ENCODE measurements at regions not wholly inside any gene's neighbourhood (a gene's known extent, or its start where the extent isn't known, plus 50 kb on each side); places are given as distances from the start of the nearest gene placed in this dataset.
A peak's percentile ranks its signal among the peaks of the same experiment; 100 is the strongest.

DNA sequence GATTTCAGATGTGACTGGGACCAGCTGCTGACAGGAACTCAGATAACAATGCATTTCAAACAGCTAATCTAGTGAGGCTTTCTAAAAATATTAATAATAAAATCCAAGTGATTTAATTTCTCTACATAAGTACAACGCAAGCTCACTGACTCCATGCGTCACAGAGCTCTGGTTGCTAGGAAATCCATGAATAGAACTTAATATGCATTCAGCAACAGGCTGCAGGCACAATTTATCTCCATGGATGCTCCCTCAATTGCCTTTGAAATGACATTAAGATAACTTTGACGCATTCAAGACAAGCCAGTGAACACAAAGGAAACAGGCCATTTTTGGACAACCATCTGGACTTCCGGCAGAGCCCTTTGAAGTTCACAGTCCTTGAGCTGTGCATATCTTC, 118.7 kb upstream of the COL1A2 start (continued):
- peak; percentile 88 for TF ChIP-seq RFX5 (IDR thresholded peaks at IDR 0.05; ENCODE audit: low read length)
- no peak for TF ChIP-seq FOXM1 (IDR thresholded peaks at IDR 0.05; ENCODE audit: low read depth)
- TF ChIP-seq, protein P1, sequence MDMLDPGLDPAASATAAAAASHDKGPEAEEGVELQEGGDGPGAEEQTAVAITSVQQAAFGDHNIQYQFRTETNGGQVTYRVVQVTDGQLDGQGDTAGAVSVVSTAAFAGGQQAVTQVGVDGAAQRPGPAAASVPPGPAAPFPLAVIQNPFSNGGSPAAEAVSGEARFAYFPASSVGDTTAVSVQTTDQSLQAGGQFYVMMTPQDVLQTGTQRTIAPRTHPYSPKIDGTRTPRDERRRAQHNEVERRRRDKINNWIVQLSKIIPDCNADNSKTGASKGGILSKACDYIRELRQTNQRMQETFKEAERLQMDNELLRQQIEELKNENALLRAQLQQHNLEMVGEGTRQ (IDR thresholded peaks at IDR 0.05; ENCODE audit: borderline replicate concordance, low read depth, low read length) = no peak
- TF ChIP-seq CHD2 (IDR thresholded peaks at IDR 0.05; ENCODE audit: low read length, partially characterized antibody) = peak; percentile 86
- no peak for TF ChIP-seq JUND (IDR thresholded peaks at IDR 0.05)
- TF ChIP-seq RAD21 (IDR thresholded peaks at IDR 0.05; ENCODE audit: low read length) = 0 out of 2 replicates have a peak, but pooled peaks have one; percentile 15
- TF ChIP-seq, protein P2, sequence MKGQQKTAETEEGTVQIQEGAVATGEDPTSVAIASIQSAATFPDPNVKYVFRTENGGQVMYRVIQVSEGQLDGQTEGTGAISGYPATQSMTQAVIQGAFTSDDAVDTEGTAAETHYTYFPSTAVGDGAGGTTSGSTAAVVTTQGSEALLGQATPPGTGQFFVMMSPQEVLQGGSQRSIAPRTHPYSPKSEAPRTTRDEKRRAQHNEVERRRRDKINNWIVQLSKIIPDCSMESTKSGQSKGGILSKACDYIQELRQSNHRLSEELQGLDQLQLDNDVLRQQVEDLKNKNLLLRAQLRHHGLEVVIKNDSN (IDR thresholded peaks at IDR 0.05; ENCODE audit: borderline replicate concordance, low read depth) = no peak
- TF ChIP-seq TEAD4 (IDR thresholded peaks at IDR 0.05; ENCODE audit: borderline replicate concordance, insufficient read depth) = no peak
- no peak for TF ChIP-seq SIN3A (IDR thresholded peaks at IDR 0.05; ENCODE audit: borderline replicate concordance, low read depth, low read length)
- peak; percentile 48; the same call in 1 of the 2 replicates for TF ChIP-seq POLR2AphosphoS5 (IDR thresholded peaks at IDR 0.05; ENCODE audit: low read depth, low read length)
- TF ChIP-seq SMC3 (IDR thresholded peaks at IDR 0.05; ENCODE audit: low read depth, low read length) = no peak
- peak; percentile 97 for TF ChIP-seq GATA2 (CRISPR knock-in tag; IDR thresholded peaks at IDR 0.05)
- no peak for TF ChIP-seq FOSL2 (IDR thresholded peaks at IDR 0.05; ENCODE audit: borderline replicate concordance, low read depth)
- no peak for TF ChIP-seq NFIC (IDR thresholded peaks at IDR 0.05; ENCODE audit: borderline replicate concordance)
- no peak for TF ChIP-seq TAF1 (IDR thresholded peaks at IDR 0.05; ENCODE audit: borderline replicate concordance, low read depth, low read length)
- TF ChIP-seq, protein P3, sequence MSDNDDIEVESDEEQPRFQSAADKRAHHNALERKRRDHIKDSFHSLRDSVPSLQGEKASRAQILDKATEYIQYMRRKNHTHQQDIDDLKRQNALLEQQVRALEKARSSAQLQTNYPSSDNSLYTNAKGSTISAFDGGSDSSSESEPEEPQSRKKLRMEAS (IDR thresholded peaks at IDR 0.05; ENCODE audit: low read depth) = no peak
- TF ChIP-seq, protein P4, sequence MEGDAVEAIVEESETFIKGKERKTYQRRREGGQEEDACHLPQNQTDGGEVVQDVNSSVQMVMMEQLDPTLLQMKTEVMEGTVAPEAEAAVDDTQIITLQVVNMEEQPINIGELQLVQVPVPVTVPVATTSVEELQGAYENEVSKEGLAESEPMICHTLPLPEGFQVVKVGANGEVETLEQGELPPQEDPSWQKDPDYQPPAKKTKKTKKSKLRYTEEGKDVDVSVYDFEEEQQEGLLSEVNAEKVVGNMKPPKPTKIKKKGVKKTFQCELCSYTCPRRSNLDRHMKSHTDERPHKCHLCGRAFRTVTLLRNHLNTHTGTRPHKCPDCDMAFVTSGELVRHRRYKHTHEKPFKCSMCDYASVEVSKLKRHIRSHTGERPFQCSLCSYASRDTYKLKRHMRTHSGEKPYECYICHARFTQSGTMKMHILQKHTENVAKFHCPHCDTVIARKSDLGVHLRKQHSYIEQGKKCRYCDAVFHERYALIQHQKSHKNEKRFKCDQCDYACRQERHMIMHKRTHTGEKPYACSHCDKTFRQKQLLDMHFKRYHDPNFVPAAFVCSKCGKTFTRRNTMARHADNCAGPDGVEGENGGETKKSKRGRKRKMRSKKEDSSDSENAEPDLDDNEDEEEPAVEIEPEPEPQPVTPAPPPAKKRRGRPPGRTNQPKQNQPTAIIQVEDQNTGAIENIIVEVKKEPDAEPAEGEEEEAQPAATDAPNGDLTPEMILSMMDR (IDR thresholded peaks at IDR 0.05) = no peak

DNA sequence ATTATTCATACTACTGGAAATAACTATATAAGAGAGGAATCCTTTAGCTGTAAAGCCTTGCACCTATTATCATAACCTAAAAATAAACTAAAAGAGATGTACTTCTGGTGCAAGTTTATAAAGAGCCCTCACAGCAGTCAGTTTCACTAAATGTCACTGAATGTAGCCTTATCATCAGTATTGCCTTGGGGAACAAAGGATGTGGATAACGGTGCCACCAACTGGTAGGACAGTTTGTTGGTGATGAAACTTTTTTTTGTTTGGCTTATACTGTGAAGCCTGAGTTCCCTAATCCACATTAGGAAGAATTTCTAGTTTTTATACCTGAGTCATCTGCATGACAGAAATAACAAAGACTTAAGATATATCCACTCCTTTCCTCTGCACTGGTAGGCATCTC, 117.9 kb upstream of the COL1A2 start:
- Histone ChIP-seq H2AFZ (ENCODE audit: low read depth) (no peak overlapping the region), H3K27me3 (ENCODE audit: insufficient read depth) (no peaks in the 10 kb centered on the region), H3K9me2 (no peaks in the 10 kb centered on the region), H3K36me3 (replicated peaks in 1 of 2; ENCODE audit: control insufficient read depth in 1 of 2, insufficient read depth in 2 of 2, low read length in 1 of 2) (peaks cover 0 to 4% of the 10 kb centered on the region in 2 experiments), H3K27ac (ENCODE audit: low read depth in 2 of 2, low read length in 1 of 2) (peak overlapping the region in 1 of 2 experiments; percentile 94; a peak in 3 of 4 replicates), H3K79me2 (ENCODE audit: insufficient read depth) (no peaks in the 10 kb centered on the region), H3K4me3 (ENCODE audit: low read depth in 2 of 2, low read length in 1 of 2) (no peak overlapping the region), H3K4me1 (ENCODE audit: control insufficient read depth in 1 of 2, insufficient read depth in 2 of 2, low read depth in 1 of 2, low read length in 1 of 2) (peaks cover 0 to 16% of the 10 kb centered on the region in 2 experiments; a peak in 2 of 4 replicates), H3K9me3 (no peaks in the 10 kb centered on the region), H3K9ac (no peak overlapping the region), H4K20me1 (ENCODE audit: insufficient read depth) (no peaks in the 10 kb centered on the region), H3F3A (replicated peaks; ENCODE audit: insufficient read depth) (no peaks in the 10 kb centered on the region), H3K4me2 (no peak overlapping the region)
- ChIA-PET POLR2A (no interaction called here), CTCF (interaction anchor here (0.7 to 5.9 kb wide), 19 partner anchors 8 to 970 kb away, joined by 3 to 53 read pairs (median 5); partner anchors contain the start of genes GNG11 and SGCE)
- WGBS (ENCODE audit: low lambda C conversion rate) = 23% methylated on average over 1 of the region's 1 CpG
- DNase-seq = peak; percentile 37
- TF ChIP-seq EZH2phosphoT487 (IDR thresholded peaks at IDR 0.05; ENCODE audit: borderline replicate concordance, low read depth) (no peak), JUND (IDR thresholded peaks at IDR 0.05) (no peak), NRF1 (IDR thresholded peaks at IDR 0.05; ENCODE audit: low read depth, low read length) (no peak), EP300 (IDR thresholded peaks at IDR 0.05; ENCODE audit: borderline replicate concordance in 1 of 2, low read depth in 1 of 2, low read length in 1 of 2) (peak in 1 of 2 experiments; percentile 54; a peak in 2 of 4 replicates), SMC3 (IDR thresholded peaks at IDR 0.05; ENCODE audit: low read depth, low read length) (peak; percentile 77), MEF2A (IDR thresholded peaks at IDR 0.05; ENCODE audit: borderline replicate concordance, low read depth) (no peak), GATA2 (CRISPR knock-in tag; IDR thresholded peaks at IDR 0.05) (0 out of 2 replicates have a peak, but pooled peaks have one; percentile 28), TCF12 (IDR thresholded peaks at IDR 0.05) (no peak), YY1 (IDR thresholded peaks at IDR 0.05; ENCODE audit: low read depth) (no peak), POLR2AphosphoS5 (IDR thresholded peaks at IDR 0.05; ENCODE audit: low read depth, low read length) (no peak), NFIC (IDR thresholded peaks at IDR 0.05; ENCODE audit: borderline replicate concordance) (no peak), MXI1 (IDR thresholded peaks at IDR 0.05; ENCODE audit: low read depth, low read length) (no peak; the same call in 1 of the 2 replicates)
- TF ChIP-seq, protein P5, sequence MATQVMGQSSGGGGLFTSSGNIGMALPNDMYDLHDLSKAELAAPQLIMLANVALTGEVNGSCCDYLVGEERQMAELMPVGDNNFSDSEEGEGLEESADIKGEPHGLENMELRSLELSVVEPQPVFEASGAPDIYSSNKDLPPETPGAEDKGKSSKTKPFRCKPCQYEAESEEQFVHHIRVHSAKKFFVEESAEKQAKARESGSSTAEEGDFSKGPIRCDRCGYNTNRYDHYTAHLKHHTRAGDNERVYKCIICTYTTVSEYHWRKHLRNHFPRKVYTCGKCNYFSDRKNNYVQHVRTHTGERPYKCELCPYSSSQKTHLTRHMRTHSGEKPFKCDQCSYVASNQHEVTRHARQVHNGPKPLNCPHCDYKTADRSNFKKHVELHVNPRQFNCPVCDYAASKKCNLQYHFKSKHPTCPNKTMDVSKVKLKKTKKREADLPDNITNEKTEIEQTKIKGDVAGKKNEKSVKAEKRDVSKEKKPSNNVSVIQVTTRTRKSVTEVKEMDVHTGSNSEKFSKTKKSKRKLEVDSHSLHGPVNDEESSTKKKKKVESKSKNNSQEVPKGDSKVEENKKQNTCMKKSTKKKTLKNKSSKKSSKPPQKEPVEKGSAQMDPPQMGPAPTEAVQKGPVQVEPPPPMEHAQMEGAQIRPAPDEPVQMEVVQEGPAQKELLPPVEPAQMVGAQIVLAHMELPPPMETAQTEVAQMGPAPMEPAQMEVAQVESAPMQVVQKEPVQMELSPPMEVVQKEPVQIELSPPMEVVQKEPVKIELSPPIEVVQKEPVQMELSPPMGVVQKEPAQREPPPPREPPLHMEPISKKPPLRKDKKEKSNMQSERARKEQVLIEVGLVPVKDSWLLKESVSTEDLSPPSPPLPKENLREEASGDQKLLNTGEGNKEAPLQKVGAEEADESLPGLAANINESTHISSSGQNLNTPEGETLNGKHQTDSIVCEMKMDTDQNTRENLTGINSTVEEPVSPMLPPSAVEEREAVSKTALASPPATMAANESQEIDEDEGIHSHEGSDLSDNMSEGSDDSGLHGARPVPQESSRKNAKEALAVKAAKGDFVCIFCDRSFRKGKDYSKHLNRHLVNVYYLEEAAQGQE (IDR thresholded peaks at IDR 0.05; ENCODE audit: low read depth, low read length) = no peak

Measured in SK-N-SH (cell line).